GM13976 (cell line): ENCODE measurements at regions not wholly inside any gene's neighbourhood (a gene's known extent, or its start where the extent isn't known, plus 50 kb on each side); places are given as distances from the start of the nearest gene placed in this dataset.
"Not testable (repeated sequence)": the region's sequence is repeated elsewhere in the genome, so short reads cannot be mapped to it uniquely, and the experiment has no call there.

ENCODE experiments used
- DNase-seq: peaks from one replicate; pipeline ENCODE4 v3.0.0; 2012; ENCODE audit warnings: low spot score
- CTCF ChIP-seq: IDR thresholded peaks from 2 replicates; pipeline ENCODE4 v1.5.1; 2012; ENCODE audit warnings: borderline replicate concordance, mild to moderate bottlenecking; ENCODE audit not compliant: insufficient read depth; ENCODE audit errors: extremely low read depth, missing control alignments, control extremely low read depth
- in situ Hi-C: fragments of 300-500 bp; cut with MboI; formaldehyde crosslinking; loops from one replicate; pipeline ENCODE4 v1.12.0; 2022; ENCODE audit warnings: low sequenced_read_pairs, mixed read lengths, inconsistent platforms; ENCODE audit not compliant: unreplicated experiment

- no peak for TF ChIP-seq CTCF
- no peak for DNase-seq
- in situ Hi-C loops, result no loop called here
These were observed 1534.3 kb downstream of the MAT2B start for GRCh38 chr5:165039748-165040147.

GRCh38 chr5:165045941-165046340 lies 1540.5 kb downstream of the MAT2B start:
- DNase-seq, in situ Hi-C loops: not testable (repeated sequence)

GRCh38 chr5:165055476-165055875 lies 1550.1 kb downstream of the MAT2B start:
- TF ChIP-seq CTCF, result no peak
- no peak for DNase-seq
- in situ Hi-C loops, result no loop called here

GRCh38 chr5:165057145-165057544 lies 1551.7 kb downstream of the MAT2B start:
- no peak for DNase-seq
- no peak for TF ChIP-seq CTCF
- in situ Hi-C loops, result no loop called here

- in situ Hi-C loops, result no loop called here
- no peak for DNase-seq
- TF ChIP-seq CTCF, result no peak
These were observed 1561.4 kb downstream of the MAT2B start for GRCh38 chr5:165066751-165067385.

- TF ChIP-seq CTCF, result no peak
- no peak for DNase-seq
- in situ Hi-C loops, result no loop called here
These were observed 1571.3 kb downstream of the MAT2B start for GRCh38 chr5:165076686-165077085.

GRCh38 chr5:165079389-165079788 lies 1574.0 kb downstream of the MAT2B start:
- DNase-seq, result no peak

More at GRCh38 chr5:165079389-165079788, 1574.0 kb downstream of the MAT2B start:
- in situ Hi-C loops, result no loop called here
- TF ChIP-seq CTCF, result no peak
